ENCODE measurements at regions not wholly inside any gene's neighbourhood (a gene's known extent, or its start where the extent isn't known, plus 50 kb on each side); places are given as distances from the start of the nearest gene placed in this dataset.

- no peak for DNase-seq (ENCODE audit: low spot score)
Measured at GRCh38 chr20:62581308-62581707, 61.0 kb upstream of the SLCO4A1 start.

- no peak for DNase-seq (ENCODE audit: low spot score)
Measured at GRCh38 chr20:62581806-62582205, 60.5 kb upstream of the SLCO4A1 start.

GRCh38 chr20:62583424-62583920 is 58.8 kb upstream of the SLCO4A1 start:
- peak; percentile 55 for DNase-seq (ENCODE audit: low spot score)

GRCh38 chr20:62584671-62585460 is 57.4 kb upstream of the SLCO4A1 start:
- DNase-seq (ENCODE audit: low spot score) = no peak

GRCh38 chr20:62585461-62585970 is 56.8 kb upstream of the SLCO4A1 start:
- no peak for DNase-seq (ENCODE audit: low spot score)

GRCh38 chr20:62586799-62587198 is 55.5 kb upstream of the SLCO4A1 start:
- DNase-seq (ENCODE audit: low spot score) = no peak

- DNase-seq (ENCODE audit: low spot score) = peak; percentile 46
Measured at GRCh38 chr20:62587757-62588402, 54.4 kb upstream of the SLCO4A1 start.

- DNase-seq (ENCODE audit: low spot score) = peak; percentile 36
Measured at GRCh38 chr20:62588458-62589149, 53.7 kb upstream of the SLCO4A1 start.

- DNase-seq (ENCODE audit: low spot score) = no peak
Measured at GRCh38 chr20:62589150-62589498, 53.2 kb upstream of the SLCO4A1 start.

- no peak for DNase-seq (ENCODE audit: low spot score)
Measured at GRCh38 chr20:62589720-62590119, 52.6 kb upstream of the SLCO4A1 start.

- peak; percentile 92 for DNase-seq (ENCODE audit: low spot score)
Measured at GRCh38 chr20:62590309-62591121, 51.8 kb upstream of the SLCO4A1 start.

- no peak for DNase-seq (ENCODE audit: low spot score)
Measured at GRCh38 chr20:62591122-62591468, 51.2 kb upstream of the SLCO4A1 start.

- no peak for DNase-seq (ENCODE audit: low spot score)
Measured at GRCh38 chr20:62591591-62591990, 50.7 kb upstream of the SLCO4A1 start.

All from AG08395 (cell line).